Posterior vena cava (tissue), 2 donors: ENCODE measurements at regions not wholly inside any gene's neighbourhood (a gene's known extent, or its start where the extent isn't known, plus 50 kb on each side); places are given as distances from the start of the nearest gene placed in this dataset.
"Not testable (repeated sequence)": the region's sequence is repeated elsewhere in the genome, so short reads cannot be mapped to it uniquely, and the experiment has no call there.

Experiments
- DNase-seq: peaks from one replicate; pipeline ENCODE4 v3.0.0-alpha.2; 2020; ENCODE audit warnings: low spot score
- intact Hi-C, 2 donors: fragments of 100-400 bp; cut with DNase I; formaldehyde crosslinking; loops; one replicate each; pipeline versions ENCODE4 v1.14.1 to v1.14.2; 2022 to 2023
- donor health status: DM: yes; HTN: yes; CAD: no.
- donor health status: DM: yes; HTN: yes; CAD: no.

GRCh38 chr10:42419789-42420188, 218.6 kb downstream of the ZNF33B start:
- intact Hi-C loops: no loop called here
- no peak for DNase-seq

- intact Hi-C loops: no loop called here
- DNase-seq: no peak
Observed at GRCh38 chr10:42380926-42381547, 257.3 kb downstream of the ZNF33B start.

- intact Hi-C loops: no loop called here
- DNase-seq: peak; percentile 92
Observed at GRCh38 chr10:42367532-42368230, 270.7 kb downstream of the ZNF33B start.

- DNase-seq: no peak
- intact Hi-C loops: no loop called here
Observed at GRCh38 chr10:42351745-42352144, 286.6 kb downstream of the ZNF33B start.

GRCh38 chr10:42336593-42337337, 301.6 kb downstream of the ZNF33B start:
- intact Hi-C loops, DNase-seq: not testable (repeated sequence)

GRCh38 chr10:42335653-42336296, 302.6 kb downstream of the ZNF33B start:
- intact Hi-C loops, DNase-seq: not testable (repeated sequence)

GRCh38 chr10:42304341-42304740, 334.0 kb downstream of the ZNF33B start:
- no peak for DNase-seq
- intact Hi-C loops: no loop called here

GRCh38 chr10:42281896-42282295, 356.5 kb downstream of the ZNF33B start:
- intact Hi-C loops, DNase-seq: not testable (repeated sequence)

GRCh38 chr10:42269788-42270187, 368.6 kb downstream of the ZNF33B start:
- intact Hi-C loops, DNase-seq: not testable (repeated sequence)

GRCh38 chr10:42263259-42263658, 375.1 kb downstream of the ZNF33B start:
- intact Hi-C loops, DNase-seq: not testable (repeated sequence)

GRCh38 chr10:42243002-42243401, 395.4 kb downstream of the ZNF33B start:
- intact Hi-C loops, DNase-seq: not testable (repeated sequence)

GRCh38 chr10:42242135-42242805, 396.1 kb downstream of the ZNF33B start:
- no peak for DNase-seq
- intact Hi-C loops: no loop called here

GRCh38 chr10:42236401-42236800, 402.0 kb downstream of the ZNF33B start:
- DNase-seq, intact Hi-C loops: not testable (repeated sequence)

- DNase-seq, intact Hi-C loops: not testable (repeated sequence)
Observed at GRCh38 chr10:42235736-42236135, 402.6 kb downstream of the ZNF33B start.

GRCh38 chr10:42235241-42235640, 403.1 kb downstream of the ZNF33B start:
- DNase-seq, intact Hi-C loops: not testable (repeated sequence)

- DNase-seq, intact Hi-C loops: not testable (repeated sequence)
Observed at GRCh38 chr10:42234506-42234905, 403.9 kb downstream of the ZNF33B start.

- not testable (repeated sequence) for DNase-seq
Observed at GRCh38 chr10:42233461-42234206, 404.7 kb downstream of the ZNF33B start.

GRCh38 chr10:42232955-42233354, 405.4 kb downstream of the ZNF33B start:
- intact Hi-C loops, DNase-seq: not testable (repeated sequence)

More at GRCh38 chr10:42233461-42234206, 404.7 kb downstream of the ZNF33B start:
- intact Hi-C loops: not testable (repeated sequence)
